ENCODE measurements at regions not wholly inside any gene's neighbourhood (a gene's known extent, or its start where the extent isn't known, plus 50 kb on each side); places are given as distances from the start of the nearest gene placed in this dataset.

GRCh38 chr3:193884027-193884426 is 251.9 kb upstream of the HES1 start:
- no peak for TF ChIP-seq CTCF (IDR thresholded peaks at IDR 0.05; ENCODE audit: unreplicated experiment)
- Mint-ChIP-seq H3K9me3 (ENCODE audit: unreplicated experiment) (no peaks in the 10 kb centered on the region), H3K4me3 (ENCODE audit: unreplicated experiment) (no peak overlapping the region), H3K27me3 (ENCODE audit: unreplicated experiment) (peaks cover 10% of the 10 kb centered on the region), H3K36me3 (ENCODE audit: low read depth, unreplicated experiment) (no peaks in the 10 kb centered on the region), H3K27ac (ENCODE audit: unreplicated experiment) (no peak overlapping the region), H3K4me1 (ENCODE audit: unreplicated experiment) (peaks cover 19% of the 10 kb centered on the region)
- no peak for DNase-seq (ENCODE audit: low spot score)

DNA sequence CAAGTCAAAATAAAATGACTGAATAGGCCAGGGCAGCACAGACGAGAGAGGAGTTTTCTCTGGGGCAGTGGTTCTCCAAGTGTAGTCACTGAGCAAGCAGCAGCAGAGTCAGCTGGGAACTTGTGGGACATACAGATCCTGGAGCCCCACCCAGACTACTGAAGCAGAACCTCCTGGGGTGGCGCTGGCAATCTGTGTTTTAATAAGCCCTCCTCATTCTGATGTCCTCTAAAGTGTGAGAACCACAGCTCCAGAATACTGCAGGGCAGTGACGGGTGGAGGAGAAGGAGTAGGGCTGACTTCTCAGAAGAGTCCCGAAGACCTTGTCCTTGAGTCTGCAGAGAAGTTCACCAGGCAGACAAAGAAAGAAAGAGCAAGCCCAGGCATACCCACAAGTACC is 251.3 kb upstream of the HES1 start:
- H3K9me3 Mint-ChIP-seq (ENCODE audit: unreplicated experiment) = no peaks in the 10 kb centered on the region
- no peaks in the 10 kb centered on the region for H3K36me3 Mint-ChIP-seq (ENCODE audit: low read depth, unreplicated experiment)
- no peak overlapping the region for H3K27ac Mint-ChIP-seq (ENCODE audit: unreplicated experiment)
- no peak for TF ChIP-seq CTCF (IDR thresholded peaks at IDR 0.05; ENCODE audit: unreplicated experiment)
- DNase-seq (ENCODE audit: low spot score) = no peak
- peaks cover 8% of the 10 kb centered on the region for H3K27me3 Mint-ChIP-seq (ENCODE audit: unreplicated experiment)
- peaks cover 16% of the 10 kb centered on the region for H3K4me1 Mint-ChIP-seq (ENCODE audit: unreplicated experiment)
- H3K4me3 Mint-ChIP-seq (ENCODE audit: unreplicated experiment) = no peak overlapping the region

DNA sequence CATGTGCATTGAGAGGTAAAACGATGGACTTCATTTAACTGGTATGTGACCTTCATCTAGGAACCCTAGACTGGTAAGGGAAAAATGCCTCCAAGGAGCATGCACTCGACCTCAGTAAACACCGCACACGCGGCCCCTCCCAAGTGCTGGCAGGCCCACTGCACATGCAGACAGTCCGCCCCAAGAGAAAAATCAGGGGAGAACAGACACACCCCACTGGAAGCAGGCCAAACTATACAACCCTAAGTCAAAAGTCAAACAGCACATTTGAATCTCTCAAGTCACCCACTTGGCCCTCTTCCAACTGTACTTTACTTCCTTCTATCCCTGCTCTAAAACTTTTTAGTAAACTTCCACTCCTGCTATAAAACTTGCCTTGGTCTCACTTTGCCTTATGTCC is 250.1 kb upstream of the HES1 start:
- TF ChIP-seq CTCF (IDR thresholded peaks at IDR 0.05; ENCODE audit: unreplicated experiment) = no peak
- H3K27me3 Mint-ChIP-seq (ENCODE audit: unreplicated experiment) = peaks cover 6% of the 10 kb centered on the region
- no peaks in the 10 kb centered on the region for H3K9me3 Mint-ChIP-seq (ENCODE audit: unreplicated experiment)
- peaks cover 9% of the 10 kb centered on the region for H3K4me1 Mint-ChIP-seq (ENCODE audit: unreplicated experiment)
- H3K27ac Mint-ChIP-seq (ENCODE audit: unreplicated experiment) = no peak overlapping the region
- no peak overlapping the region for H3K4me3 Mint-ChIP-seq (ENCODE audit: unreplicated experiment)
- DNase-seq (ENCODE audit: low spot score) = no peak
- no peaks in the 10 kb centered on the region for H3K36me3 Mint-ChIP-seq (ENCODE audit: low read depth, unreplicated experiment)

DNA sequence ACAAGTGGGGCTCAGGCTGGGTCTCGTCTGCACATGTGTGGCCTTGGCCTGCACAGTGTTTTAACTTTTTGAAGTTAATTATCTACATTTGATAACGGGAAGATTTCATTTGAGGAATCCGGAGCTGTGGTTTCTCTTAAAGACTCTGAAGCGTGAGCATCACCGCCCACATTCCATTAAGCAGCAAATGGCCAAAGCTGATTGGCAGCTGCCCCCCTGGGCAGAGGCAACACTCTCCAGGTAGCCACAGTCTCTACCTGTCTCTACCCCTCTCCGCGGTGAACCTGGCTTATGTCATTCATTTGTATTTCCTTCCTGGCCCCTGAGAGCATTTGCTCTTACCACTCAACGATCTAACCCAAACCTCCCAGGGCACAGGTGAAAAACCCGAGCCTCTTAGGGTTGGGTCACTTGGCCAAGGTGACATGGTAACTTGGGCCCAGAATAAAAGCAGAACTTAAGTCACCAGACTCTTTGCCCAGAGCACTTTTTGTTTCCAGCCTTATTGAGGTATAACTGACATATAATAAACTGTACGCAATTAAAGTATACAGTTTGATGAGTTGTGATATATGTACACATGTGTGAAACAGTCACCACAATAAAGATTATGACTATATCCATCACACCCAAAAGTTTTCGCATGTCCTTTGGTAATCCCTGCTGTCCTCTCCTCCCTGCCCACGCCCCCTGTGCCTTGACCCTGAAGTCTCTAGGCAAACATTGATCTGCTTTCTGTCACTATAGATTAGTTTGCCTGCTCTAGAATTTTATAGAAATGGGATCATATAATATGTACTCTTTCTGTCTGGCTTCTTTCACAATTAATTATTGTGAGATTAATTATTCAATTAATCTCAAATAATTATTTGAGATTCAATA is 245.7 kb upstream of the HES1 start:
- no peak for TF ChIP-seq CTCF (IDR thresholded peaks at IDR 0.05; ENCODE audit: unreplicated experiment)
- DNase-seq (ENCODE audit: low spot score) = no peak
- Mint-ChIP-seq H3K27ac (ENCODE audit: unreplicated experiment) (no peak overlapping the region), H3K36me3 (ENCODE audit: low read depth, unreplicated experiment) (no peaks in the 10 kb centered on the region), H3K4me1 (ENCODE audit: unreplicated experiment) (no peaks in the 10 kb centered on the region), H3K27me3 (ENCODE audit: unreplicated experiment) (peaks cover 2% of the 10 kb centered on the region), H3K4me3 (ENCODE audit: unreplicated experiment) (no peak overlapping the region), H3K9me3 (ENCODE audit: unreplicated experiment) (no peaks in the 10 kb centered on the region)

GRCh38 chr3:193894121-193894863 is 241.7 kb upstream of the HES1 start:
- Mint-ChIP-seq H3K4me1 (ENCODE audit: unreplicated experiment) (peaks cover 11% of the 10 kb centered on the region), H3K4me3 (ENCODE audit: unreplicated experiment) (no peak overlapping the region), H3K27me3 (ENCODE audit: unreplicated experiment) (peaks cover 2% of the 10 kb centered on the region), H3K9me3 (ENCODE audit: unreplicated experiment) (peaks cover 4% of the 10 kb centered on the region), H3K27ac (ENCODE audit: unreplicated experiment) (no peak overlapping the region), H3K36me3 (ENCODE audit: low read depth, unreplicated experiment) (no peaks in the 10 kb centered on the region)
- no peak for TF ChIP-seq CTCF (IDR thresholded peaks at IDR 0.05; ENCODE audit: unreplicated experiment)
- no peak for DNase-seq (ENCODE audit: low spot score)

Measured in endothelial cell (in vitro differentiated cells).